Ovary (tissue), 3 donors: ENCODE measurements at regions not wholly inside any gene's neighbourhood (a gene's known extent, or its start where the extent isn't known, plus 50 kb on each side); places are given as distances from the start of the nearest gene placed in this dataset.

Experiments
- EP300 ChIP-seq: sonication (generic); formaldehyde crosslinking; IDR thresholded peaks from one replicate; pipeline ENCODE4 v1.6.1; 2017; ENCODE audit warnings: antibody characterized with exemption
- TF ChIP-seq, protein P1 (sequence below), 3 donors: fragments of 450-650 bp in 2 of 3; fragments of 200-600 bp in 1 of 3; IDR thresholded peaks; one replicate each; pipeline versions ENCODE4 v1.5.1 to v1.8.0; 2016 to 2022; ENCODE audit warnings: antibody characterized with exemption in 3 of 3, mild to moderate bottlenecking in 1 of 3
- donor health status: DM: no; HTN: no; CAD: no.

DNA sequence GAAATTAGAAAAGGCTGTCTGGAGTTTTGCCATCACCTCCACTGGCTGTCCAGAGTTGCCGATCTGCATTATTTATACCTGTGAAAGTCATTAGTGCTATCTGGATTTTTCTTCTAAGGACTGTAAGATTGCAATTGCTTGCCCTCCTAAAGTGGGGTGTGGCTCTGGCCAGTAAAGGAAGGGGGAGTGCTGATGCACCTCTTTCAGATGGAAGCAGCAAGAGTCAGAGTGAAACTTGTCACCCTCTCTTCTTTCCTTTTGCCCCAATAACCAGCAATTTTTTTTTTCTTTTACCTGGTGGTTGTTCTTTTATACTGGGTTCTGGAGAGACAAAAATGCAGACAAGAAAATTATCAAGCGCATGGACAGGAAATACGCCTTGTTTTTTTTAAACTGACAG, 527.4 kb upstream of the NRP1 start:
- TF ChIP-seq, protein P1, sequence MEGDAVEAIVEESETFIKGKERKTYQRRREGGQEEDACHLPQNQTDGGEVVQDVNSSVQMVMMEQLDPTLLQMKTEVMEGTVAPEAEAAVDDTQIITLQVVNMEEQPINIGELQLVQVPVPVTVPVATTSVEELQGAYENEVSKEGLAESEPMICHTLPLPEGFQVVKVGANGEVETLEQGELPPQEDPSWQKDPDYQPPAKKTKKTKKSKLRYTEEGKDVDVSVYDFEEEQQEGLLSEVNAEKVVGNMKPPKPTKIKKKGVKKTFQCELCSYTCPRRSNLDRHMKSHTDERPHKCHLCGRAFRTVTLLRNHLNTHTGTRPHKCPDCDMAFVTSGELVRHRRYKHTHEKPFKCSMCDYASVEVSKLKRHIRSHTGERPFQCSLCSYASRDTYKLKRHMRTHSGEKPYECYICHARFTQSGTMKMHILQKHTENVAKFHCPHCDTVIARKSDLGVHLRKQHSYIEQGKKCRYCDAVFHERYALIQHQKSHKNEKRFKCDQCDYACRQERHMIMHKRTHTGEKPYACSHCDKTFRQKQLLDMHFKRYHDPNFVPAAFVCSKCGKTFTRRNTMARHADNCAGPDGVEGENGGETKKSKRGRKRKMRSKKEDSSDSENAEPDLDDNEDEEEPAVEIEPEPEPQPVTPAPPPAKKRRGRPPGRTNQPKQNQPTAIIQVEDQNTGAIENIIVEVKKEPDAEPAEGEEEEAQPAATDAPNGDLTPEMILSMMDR (IDR thresholded peaks at IDR 0.05): no peak
- no peak for TF ChIP-seq EP300
